ENCODE measurements at regions not wholly inside any gene's neighbourhood (a gene's known extent, or its start where the extent isn't known, plus 50 kb on each side); places are given as distances from the start of the nearest gene placed in this dataset.
"Not testable (repeated sequence)": the region's sequence is repeated elsewhere in the genome, so short reads cannot be mapped to it uniquely, and the experiment has no call there.

- Mint-ChIP-seq H3K27ac (no peak overlapping the region), H3K4me1 (no peaks in the 10 kb centered on the region), H3K4me3 (no peak overlapping the region), H3K9me3 (ENCODE audit: insufficient read depth) (no peaks in the 10 kb centered on the region), H3K27me3 (peaks cover 56% of the 10 kb centered on the region)
- POLR2A ChIA-PET: no interaction called here
- H3K27ac ChIP-seq (ENCODE audit: low read length in 2 of 2): no peak overlapping the region
- no peaks in the 10 kb centered on the region for H4K20me1 ChIP-seq (ENCODE audit: control insufficient read depth, insufficient read depth, low read length, poor library complexity, severe bottlenecking)
- ATAC-seq (ENCODE audit: low read depth) (no peak), DNase-seq (no peak)
- H2AFZ ChIP-seq (ENCODE audit: insufficient read depth, low read depth, low read length, poor library complexity, severe bottlenecking): no peak overlapping the region
- no peak overlapping the region for H3K4me3 ChIP-seq (ENCODE audit: control extremely low read depth in 1 of 5, extremely low read depth in 1 of 5, insufficient read depth in 1 of 5, low read depth in 2 of 5, low read length in 4 of 5)
- no peak overlapping the region for H3K9ac ChIP-seq (ENCODE audit: low read length)
- peaks cover 0 to 3% (median 0%) of the 10 kb centered on the region in 3 donors for H3K9me3 ChIP-seq (ENCODE audit: control extremely low read depth in 1 of 3, control insufficient read depth in 2 of 3, insufficient read depth in 1 of 3, low read length in 2 of 3)
- no peaks in the 10 kb centered on the region for H3K4me1 ChIP-seq (ENCODE audit: control insufficient read depth in 2 of 2, insufficient read depth in 2 of 2, low read length in 2 of 2)
- H3K27me3 ChIP-seq (replicated peaks in 1 of 4; ENCODE audit: control extremely low read depth in 1 of 4, control insufficient read depth in 3 of 4, insufficient read depth in 4 of 4, low read length in 3 of 4): peaks cover 0 to 5% (median 1%) of the 10 kb centered on the region in 4 experiments
- 67% methylated on average over 1 of the region's 4 CpGs for WGBS (ENCODE audit: insufficient coverage)
- no peaks in the 10 kb centered on the region for H3K79me2 ChIP-seq (ENCODE audit: control insufficient read depth, insufficient read depth, low read length)
- intact Hi-C loops (cut with micrococcal nuclease): no loop called here
- no peaks in the 10 kb centered on the region for H3K36me3 ChIP-seq (replicated peaks in 1 of 2; ENCODE audit: control extremely low read depth in 1 of 2, control insufficient read depth in 1 of 2, extremely low read depth in 1 of 2, insufficient read depth in 2 of 2, low read length in 1 of 2)
- TF ChIP-seq CTCF (IDR thresholded peaks at IDR 0.05) (no peak), EZH2 (IDR thresholded peaks at IDR 0.05; ENCODE audit: borderline replicate concordance, insufficient read depth, low read depth, low read length, poor library complexity, severe bottlenecking) (no peak)
- CTCF ChIA-PET: no interaction called here
- H3K4me2 ChIP-seq (replicated peaks; ENCODE audit: low read depth, low read length, poor library complexity, severe bottlenecking): no peak overlapping the region
Observed at GRCh38 chr11:67776852-67777520, 102.6 kb upstream of the ALDH3B2 start.

- H3K27ac Mint-ChIP-seq; H3K79me2 ChIP-seq (ENCODE audit: control insufficient read depth, insufficient read depth, low read length); H3K4me1 Mint-ChIP-seq; H3K9ac ChIP-seq (ENCODE audit: low read length); ATAC-seq (ENCODE audit: low read depth); H3K4me2 ChIP-seq (replicated peaks; ENCODE audit: low read depth, low read length, poor library complexity, severe bottlenecking); DNase-seq; H3K4me3 ChIP-seq (ENCODE audit: control extremely low read depth in 1 of 5, extremely low read depth in 1 of 5, insufficient read depth in 1 of 5, low read depth in 2 of 5, low read length in 4 of 5); H3K4me3 Mint-ChIP-seq; H3K9me3 Mint-ChIP-seq (ENCODE audit: insufficient read depth); intact Hi-C loops (cut with micrococcal nuclease); CTCF ChIA-PET; H2AFZ ChIP-seq (ENCODE audit: insufficient read depth, low read depth, low read length, poor library complexity, severe bottlenecking); H3K36me3 ChIP-seq (replicated peaks in 1 of 2; ENCODE audit: control extremely low read depth in 1 of 2, control insufficient read depth in 1 of 2, extremely low read depth in 1 of 2, insufficient read depth in 2 of 2, low read length in 1 of 2); H3K27ac ChIP-seq (ENCODE audit: low read length in 2 of 2); POLR2A ChIA-PET; H3K4me1 ChIP-seq (ENCODE audit: control insufficient read depth in 2 of 2, insufficient read depth in 2 of 2, low read length in 2 of 2); H4K20me1 ChIP-seq (ENCODE audit: control insufficient read depth, insufficient read depth, low read length, poor library complexity, severe bottlenecking); H3K9me3 ChIP-seq (ENCODE audit: control extremely low read depth in 1 of 3, control insufficient read depth in 2 of 3, insufficient read depth in 1 of 3, low read length in 2 of 3); H3K27me3 ChIP-seq (replicated peaks in 1 of 4; ENCODE audit: control extremely low read depth in 1 of 4, control insufficient read depth in 3 of 4, insufficient read depth in 4 of 4, low read length in 3 of 4): not testable (repeated sequence)
- peaks cover 44% of the 10 kb centered on the region for H3K27me3 Mint-ChIP-seq
- WGBS (ENCODE audit: insufficient coverage): 52% methylated on average over 6 of the region's 8 CpGs
Observed at GRCh38 chr11:67774175-67774574, 99.8 kb upstream of the ALDH3B2 start.

- H3K4me1 ChIP-seq (ENCODE audit: control insufficient read depth in 2 of 2, insufficient read depth in 2 of 2, low read length in 2 of 2); POLR2A ChIA-PET; H3K79me2 ChIP-seq (ENCODE audit: control insufficient read depth, insufficient read depth, low read length); H3K4me3 ChIP-seq (ENCODE audit: control extremely low read depth in 1 of 5, extremely low read depth in 1 of 5, insufficient read depth in 1 of 5, low read depth in 2 of 5, low read length in 4 of 5); H2AFZ ChIP-seq (ENCODE audit: insufficient read depth, low read depth, low read length, poor library complexity, severe bottlenecking); H3K36me3 ChIP-seq (replicated peaks in 1 of 2; ENCODE audit: control extremely low read depth in 1 of 2, control insufficient read depth in 1 of 2, extremely low read depth in 1 of 2, insufficient read depth in 2 of 2, low read length in 1 of 2); H3K27ac Mint-ChIP-seq; DNase-seq; intact Hi-C loops (cut with micrococcal nuclease); H3K9me3 Mint-ChIP-seq (ENCODE audit: insufficient read depth); ATAC-seq (ENCODE audit: low read depth); H3K9me3 ChIP-seq (ENCODE audit: control extremely low read depth in 1 of 3, control insufficient read depth in 2 of 3, insufficient read depth in 1 of 3, low read length in 2 of 3); H3K27ac ChIP-seq (ENCODE audit: low read length in 2 of 2); H3K4me1 Mint-ChIP-seq; H3K9ac ChIP-seq (ENCODE audit: low read length); H3K27me3 ChIP-seq (replicated peaks in 1 of 4; ENCODE audit: control extremely low read depth in 1 of 4, control insufficient read depth in 3 of 4, insufficient read depth in 4 of 4, low read length in 3 of 4); H4K20me1 ChIP-seq (ENCODE audit: control insufficient read depth, insufficient read depth, low read length, poor library complexity, severe bottlenecking); H3K4me2 ChIP-seq (replicated peaks; ENCODE audit: low read depth, low read length, poor library complexity, severe bottlenecking); H3K4me3 Mint-ChIP-seq; CTCF ChIA-PET: not testable (repeated sequence)
- peaks cover 19% of the 10 kb centered on the region for H3K27me3 Mint-ChIP-seq
- 97% methylated on average over 6 of the region's 11 CpGs for WGBS (ENCODE audit: insufficient coverage)
Observed at GRCh38 chr11:67768001-67768730, 93.7 kb upstream of the ALDH3B2 start.
